VCaP (cell line): ENCODE measurements at regions not wholly inside any gene's neighbourhood (a gene's known extent, or its start where the extent isn't known, plus 50 kb on each side); places are given as distances from the start of the nearest gene placed in this dataset.

ENCODE experiments used
- H3K27ac ChIP-seq: fragments of 450-650 bp; 2 replicates; pipeline ENCODE4 v1.5.1; 2017
- TF ChIP-seq, protein P1 (sequence below): fragments of 450-650 bp; conservative IDR thresholded peaks from 2 replicates; pipeline ENCODE4 v1.5.1; 2017; ENCODE audit warnings: mild to moderate bottlenecking, moderate library complexity

DNA sequence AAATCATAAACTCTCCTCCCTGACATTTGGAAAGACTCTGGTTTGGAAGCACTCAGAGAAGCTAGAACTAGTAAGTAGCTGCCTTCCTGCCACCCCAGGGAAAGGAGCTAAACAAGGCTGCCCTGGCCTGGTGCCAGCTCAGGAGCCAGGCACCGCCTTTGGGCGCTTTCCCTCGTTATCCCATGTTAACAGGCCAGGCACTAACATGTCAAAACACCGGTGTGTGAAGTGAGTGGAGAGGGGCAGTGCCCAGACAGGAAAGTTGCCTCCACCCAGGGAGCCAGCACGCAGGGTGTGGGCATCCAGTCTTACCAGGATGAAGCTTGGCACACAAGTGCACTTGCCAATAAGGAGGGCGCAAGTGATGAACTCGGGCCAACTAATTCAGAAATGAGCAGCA is 346.8 kb downstream of the RRAGC start:
- no peak overlapping the region for H3K27ac ChIP-seq

DNA sequence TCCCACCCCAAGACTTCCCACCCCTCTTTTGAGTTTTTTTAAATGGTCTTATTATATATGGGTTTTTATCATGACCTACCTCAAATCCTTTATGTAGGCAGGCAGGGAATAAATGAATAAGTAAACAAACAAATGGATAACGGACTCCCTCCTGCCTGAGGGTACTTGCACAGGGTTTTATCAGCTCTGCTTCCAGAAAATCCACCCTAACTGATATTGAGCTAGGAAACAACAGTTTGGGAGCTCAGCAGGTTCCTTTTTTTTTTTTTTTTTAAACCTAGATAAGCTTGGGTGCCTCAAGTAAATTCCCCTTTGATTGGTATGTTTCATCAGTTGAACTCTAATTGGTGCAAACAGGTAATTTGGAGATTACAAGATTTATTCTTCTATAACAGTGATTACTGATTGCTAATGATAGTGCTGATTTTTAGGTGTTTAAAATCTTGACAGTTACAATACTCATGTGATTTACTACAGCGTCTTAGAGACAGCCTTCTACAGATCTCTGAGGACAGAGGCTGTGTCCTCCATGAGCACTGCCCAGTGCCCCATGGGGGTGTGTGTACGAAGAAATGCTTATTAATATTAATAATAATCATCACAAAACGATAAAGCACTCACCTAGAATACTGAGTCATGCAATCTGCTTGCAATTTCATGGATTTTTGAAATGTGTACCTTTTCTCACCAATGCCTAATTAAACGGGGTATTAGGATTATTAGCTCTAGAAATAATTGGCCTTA is 347.4 kb downstream of the RRAGC start:
- H3K27ac ChIP-seq, result no peak overlapping the region
- TF ChIP-seq, protein P1, sequence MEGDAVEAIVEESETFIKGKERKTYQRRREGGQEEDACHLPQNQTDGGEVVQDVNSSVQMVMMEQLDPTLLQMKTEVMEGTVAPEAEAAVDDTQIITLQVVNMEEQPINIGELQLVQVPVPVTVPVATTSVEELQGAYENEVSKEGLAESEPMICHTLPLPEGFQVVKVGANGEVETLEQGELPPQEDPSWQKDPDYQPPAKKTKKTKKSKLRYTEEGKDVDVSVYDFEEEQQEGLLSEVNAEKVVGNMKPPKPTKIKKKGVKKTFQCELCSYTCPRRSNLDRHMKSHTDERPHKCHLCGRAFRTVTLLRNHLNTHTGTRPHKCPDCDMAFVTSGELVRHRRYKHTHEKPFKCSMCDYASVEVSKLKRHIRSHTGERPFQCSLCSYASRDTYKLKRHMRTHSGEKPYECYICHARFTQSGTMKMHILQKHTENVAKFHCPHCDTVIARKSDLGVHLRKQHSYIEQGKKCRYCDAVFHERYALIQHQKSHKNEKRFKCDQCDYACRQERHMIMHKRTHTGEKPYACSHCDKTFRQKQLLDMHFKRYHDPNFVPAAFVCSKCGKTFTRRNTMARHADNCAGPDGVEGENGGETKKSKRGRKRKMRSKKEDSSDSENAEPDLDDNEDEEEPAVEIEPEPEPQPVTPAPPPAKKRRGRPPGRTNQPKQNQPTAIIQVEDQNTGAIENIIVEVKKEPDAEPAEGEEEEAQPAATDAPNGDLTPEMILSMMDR, result no peak

More for the DNA sequence above, 346.8 kb downstream of the RRAGC start:
- TF ChIP-seq, protein P1, result no peak

GRCh38 chr1:38508232-38508631 is 351.3 kb downstream of the RRAGC start:
- TF ChIP-seq, protein P1, result no peak
- H3K27ac ChIP-seq, result no peak overlapping the region

DNA sequence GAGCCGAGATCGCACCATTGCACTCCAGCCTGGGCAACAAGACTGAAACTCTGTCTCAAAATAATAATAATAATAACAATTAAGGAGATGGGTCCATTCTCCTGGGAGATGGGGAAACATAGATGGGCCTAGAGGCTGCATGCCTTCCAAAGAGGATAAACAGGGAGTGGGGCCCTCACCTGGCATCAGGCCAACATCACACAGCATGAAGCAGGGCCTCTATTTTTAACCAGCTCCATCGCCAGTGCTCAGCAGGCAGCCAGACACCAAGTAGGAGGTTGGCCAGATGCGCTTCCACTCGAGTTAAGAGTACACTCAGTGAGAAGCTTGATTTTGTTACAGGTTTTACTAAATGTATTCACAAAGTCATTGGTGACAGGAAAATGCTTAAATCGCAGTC is 352.0 kb downstream of the RRAGC start:
- TF ChIP-seq, protein P1, result no peak
- no peak overlapping the region for H3K27ac ChIP-seq

- no peak overlapping the region for H3K27ac ChIP-seq
- TF ChIP-seq, protein P1, result no peak
These were observed 353.6 kb downstream of the RRAGC start for GRCh38 chr1:38505944-38506343.

DNA sequence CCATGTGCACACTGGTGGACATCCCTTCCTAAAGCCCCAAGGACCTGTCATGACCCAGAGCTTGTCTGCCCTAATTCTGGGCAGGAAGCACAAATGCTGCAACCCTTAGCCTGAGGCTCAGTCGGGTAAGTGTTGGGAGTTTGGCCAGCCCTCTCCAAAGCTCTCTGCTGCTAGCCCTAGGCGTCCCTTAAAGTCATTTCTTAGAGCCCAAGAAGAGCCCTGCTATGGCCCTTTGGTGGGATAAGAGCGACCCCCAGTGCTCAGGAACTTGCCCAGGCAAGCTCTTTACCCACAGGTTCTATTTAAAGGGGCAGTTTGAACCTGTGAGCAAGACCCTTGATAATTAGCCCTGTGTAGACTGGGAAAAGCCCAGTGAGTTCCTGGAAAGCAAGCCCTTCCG is 356.8 kb downstream of the RRAGC start:
- no peak overlapping the region for H3K27ac ChIP-seq
- TF ChIP-seq, protein P1, result no peak

DNA sequence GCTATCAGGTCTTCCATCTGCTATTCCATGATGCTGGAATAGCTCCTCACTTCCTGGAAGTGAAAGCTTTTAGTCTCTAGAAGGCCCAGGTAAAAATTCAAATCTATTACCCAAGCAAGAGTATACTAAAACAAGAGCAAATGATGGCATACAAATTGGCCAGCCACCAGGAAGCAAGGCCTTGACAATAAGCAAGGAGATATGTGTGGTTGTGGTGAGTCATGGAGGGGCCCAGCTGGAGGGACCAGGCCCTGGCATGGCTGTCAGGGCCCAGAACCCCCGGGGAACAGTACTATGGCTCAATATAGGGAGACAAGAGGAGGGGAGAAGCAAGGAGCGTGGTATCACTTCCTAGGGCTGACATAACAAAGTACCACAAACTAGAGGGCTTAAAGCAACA is 358.7 kb downstream of the RRAGC start:
- H3K27ac ChIP-seq, result no peak overlapping the region
- TF ChIP-seq, protein P1, result no peak
